OCI-LY3 (cell line): ENCODE measurements at regions not wholly inside any gene's neighbourhood (a gene's known extent, or its start where the extent isn't known, plus 50 kb on each side); places are given as distances from the start of the nearest gene placed in this dataset.

Experiments
- EZH2phosphoT487 ChIP-seq: fragments of 200-600 bp; shearing (Covaris generic); IDR thresholded peaks from 2 replicates; pipeline ENCODE4 v1.6.1; 2018; ENCODE audit warnings: antibody characterized with exemption, mixed run types, low read depth
- TF ChIP-seq, protein P1 (sequence below): fragments of 200-600, 300-600 bp; sonication (generic); IDR thresholded peaks from 2 replicates; pipeline ENCODE4 v1.5.1; 2014; ENCODE audit warnings: antibody characterized with exemption, low read length, low read depth

DNA sequence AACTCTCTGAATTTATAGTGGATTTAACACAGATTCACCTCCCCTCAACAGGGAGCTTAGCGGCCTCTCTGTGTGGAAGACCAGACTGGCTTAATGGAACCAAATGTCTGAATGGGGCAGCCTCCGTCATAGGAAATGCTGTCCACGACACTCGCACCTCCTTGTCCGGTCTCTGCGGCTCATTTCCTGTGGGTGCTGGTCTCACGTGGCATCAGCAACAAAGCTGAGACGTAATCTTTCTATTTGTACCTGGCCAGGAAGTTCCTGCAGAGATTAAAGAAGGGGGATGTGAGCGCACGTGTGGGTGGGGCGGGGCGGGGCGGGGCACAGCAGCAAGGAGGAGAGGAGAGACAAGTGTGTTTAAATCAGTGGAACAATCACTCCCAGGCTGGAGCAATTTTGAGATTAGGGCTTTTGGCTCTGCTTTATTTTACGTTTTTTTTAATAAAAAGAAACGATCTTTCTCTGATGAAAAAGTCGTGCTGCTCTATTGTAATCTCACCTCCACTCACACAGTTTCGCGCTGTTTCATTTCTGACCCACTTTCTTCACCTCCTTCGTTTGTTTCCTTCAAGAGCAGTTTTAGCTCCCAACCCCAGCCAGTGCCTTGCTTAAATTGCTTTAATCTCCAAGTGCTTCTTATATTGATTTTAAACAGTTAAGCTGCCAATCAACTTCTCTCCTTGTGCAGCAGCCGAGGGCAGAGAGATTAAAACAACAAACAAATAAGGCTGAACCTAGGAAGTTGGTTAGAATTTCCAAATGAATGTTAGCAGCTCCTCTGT, 132.2 kb upstream of the ASTN2 start:
- TF ChIP-seq, protein P1, sequence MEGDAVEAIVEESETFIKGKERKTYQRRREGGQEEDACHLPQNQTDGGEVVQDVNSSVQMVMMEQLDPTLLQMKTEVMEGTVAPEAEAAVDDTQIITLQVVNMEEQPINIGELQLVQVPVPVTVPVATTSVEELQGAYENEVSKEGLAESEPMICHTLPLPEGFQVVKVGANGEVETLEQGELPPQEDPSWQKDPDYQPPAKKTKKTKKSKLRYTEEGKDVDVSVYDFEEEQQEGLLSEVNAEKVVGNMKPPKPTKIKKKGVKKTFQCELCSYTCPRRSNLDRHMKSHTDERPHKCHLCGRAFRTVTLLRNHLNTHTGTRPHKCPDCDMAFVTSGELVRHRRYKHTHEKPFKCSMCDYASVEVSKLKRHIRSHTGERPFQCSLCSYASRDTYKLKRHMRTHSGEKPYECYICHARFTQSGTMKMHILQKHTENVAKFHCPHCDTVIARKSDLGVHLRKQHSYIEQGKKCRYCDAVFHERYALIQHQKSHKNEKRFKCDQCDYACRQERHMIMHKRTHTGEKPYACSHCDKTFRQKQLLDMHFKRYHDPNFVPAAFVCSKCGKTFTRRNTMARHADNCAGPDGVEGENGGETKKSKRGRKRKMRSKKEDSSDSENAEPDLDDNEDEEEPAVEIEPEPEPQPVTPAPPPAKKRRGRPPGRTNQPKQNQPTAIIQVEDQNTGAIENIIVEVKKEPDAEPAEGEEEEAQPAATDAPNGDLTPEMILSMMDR, result no peak
- no peak for TF ChIP-seq EZH2phosphoT487
